ENCODE measurements at regions not wholly inside any gene's neighbourhood (a gene's known extent, or its start where the extent isn't known, plus 50 kb on each side); places are given as distances from the start of the nearest gene placed in this dataset.

DNA sequence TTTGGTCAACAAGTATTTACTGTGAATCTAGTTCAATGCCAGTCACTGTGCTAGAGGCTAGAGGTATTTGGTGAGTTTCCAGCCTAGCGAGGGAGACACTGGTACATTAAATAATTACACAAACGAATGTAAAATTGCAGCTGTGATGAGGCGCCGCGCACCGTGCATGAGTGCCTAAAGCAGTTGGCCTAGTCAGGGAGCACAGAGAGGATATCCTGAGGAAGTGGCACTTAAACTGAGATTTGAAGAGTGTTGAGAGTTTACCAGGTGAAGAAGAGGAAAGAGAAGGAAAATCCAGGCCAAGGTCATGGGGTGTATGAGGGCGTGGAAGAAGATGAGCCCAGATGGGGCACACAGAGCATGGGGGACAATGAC lies 157.6 kb upstream of the NDUFV2 start:
- no peak overlapping the region for H3K27ac ChIP-seq (replicated peaks)
- no peak overlapping the region for H3K4me3 ChIP-seq (replicated peaks; ENCODE audit: insufficient read depth, low read length)
- H3K27me3 ChIP-seq (ENCODE audit: insufficient read depth, poor library complexity, severe bottlenecking), result no peaks in the 10 kb centered on the region
- no peak for DNase-seq (ENCODE audit: low read depth in 1 of 2, low spot score in 1 of 2)
- no peak for TF ChIP-seq GABPA (IDR thresholded peaks at IDR 0.05; ENCODE audit: low read depth)

DNA sequence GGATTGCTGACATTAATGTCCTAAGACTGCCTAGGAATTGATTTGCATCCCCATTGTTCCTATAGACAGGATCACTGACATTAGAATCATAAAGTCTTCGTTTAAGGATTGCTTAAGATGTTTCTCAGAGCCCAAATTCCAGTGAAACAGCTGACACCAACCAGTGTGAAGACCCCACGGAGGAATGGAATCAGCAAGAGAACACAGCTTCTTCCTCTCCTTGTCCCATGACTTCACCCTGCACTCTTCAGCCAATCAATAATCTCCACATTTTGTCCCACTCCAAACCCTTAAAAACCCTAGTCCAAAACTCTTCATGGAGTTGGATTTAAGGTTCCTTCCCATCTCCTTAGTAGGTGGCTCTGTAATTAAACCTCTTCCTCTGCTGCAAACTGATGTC lies 157.0 kb upstream of the NDUFV2 start:
- Histone ChIP-seq H3K27me3 (ENCODE audit: insufficient read depth, poor library complexity, severe bottlenecking) (no peaks in the 10 kb centered on the region), H3K4me3 (replicated peaks; ENCODE audit: insufficient read depth, low read length) (no peak overlapping the region), H3K27ac (replicated peaks) (no peak overlapping the region)
- DNase-seq (ENCODE audit: low read depth in 1 of 2, low spot score in 1 of 2), result no peak
- no peak for TF ChIP-seq POLR2AphosphoS5 (IDR thresholded peaks at IDR 0.05; ENCODE audit: low read depth)
- TF ChIP-seq REST (IDR thresholded peaks at IDR 0.05; ENCODE audit: insufficient replicate concordance, low read depth), result no peak
- TF ChIP-seq SPI1 (IDR thresholded peaks at IDR 0.05; ENCODE audit: borderline replicate concordance, low read depth), result no peak
- no peak for TF ChIP-seq GABPA (IDR thresholded peaks at IDR 0.05; ENCODE audit: low read depth)

GRCh38 chr18:8946066-8946838 lies 156.2 kb upstream of the NDUFV2 start:
- H3K27ac ChIP-seq (replicated peaks), result no peak overlapping the region
- TF ChIP-seq, protein P1, sequence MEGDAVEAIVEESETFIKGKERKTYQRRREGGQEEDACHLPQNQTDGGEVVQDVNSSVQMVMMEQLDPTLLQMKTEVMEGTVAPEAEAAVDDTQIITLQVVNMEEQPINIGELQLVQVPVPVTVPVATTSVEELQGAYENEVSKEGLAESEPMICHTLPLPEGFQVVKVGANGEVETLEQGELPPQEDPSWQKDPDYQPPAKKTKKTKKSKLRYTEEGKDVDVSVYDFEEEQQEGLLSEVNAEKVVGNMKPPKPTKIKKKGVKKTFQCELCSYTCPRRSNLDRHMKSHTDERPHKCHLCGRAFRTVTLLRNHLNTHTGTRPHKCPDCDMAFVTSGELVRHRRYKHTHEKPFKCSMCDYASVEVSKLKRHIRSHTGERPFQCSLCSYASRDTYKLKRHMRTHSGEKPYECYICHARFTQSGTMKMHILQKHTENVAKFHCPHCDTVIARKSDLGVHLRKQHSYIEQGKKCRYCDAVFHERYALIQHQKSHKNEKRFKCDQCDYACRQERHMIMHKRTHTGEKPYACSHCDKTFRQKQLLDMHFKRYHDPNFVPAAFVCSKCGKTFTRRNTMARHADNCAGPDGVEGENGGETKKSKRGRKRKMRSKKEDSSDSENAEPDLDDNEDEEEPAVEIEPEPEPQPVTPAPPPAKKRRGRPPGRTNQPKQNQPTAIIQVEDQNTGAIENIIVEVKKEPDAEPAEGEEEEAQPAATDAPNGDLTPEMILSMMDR (IDR thresholded peaks at IDR 0.05; ENCODE audit: insufficient read depth, low read length), result no peak
- TF ChIP-seq GABPA (IDR thresholded peaks at IDR 0.05; ENCODE audit: low read depth) (no peak), SPI1 (IDR thresholded peaks at IDR 0.05; ENCODE audit: borderline replicate concordance, low read depth) (no peak; the same call in 1 of the 2 replicates), REST (IDR thresholded peaks at IDR 0.05; ENCODE audit: insufficient replicate concordance, low read depth) (no peak), POLR2AphosphoS5 (IDR thresholded peaks at IDR 0.05; ENCODE audit: low read depth) (no peak)
- no peaks in the 10 kb centered on the region for H3K27me3 ChIP-seq (ENCODE audit: insufficient read depth, poor library complexity, severe bottlenecking)
- DNase-seq (ENCODE audit: low read depth in 1 of 2, low spot score in 1 of 2), result no peak
- H3K4me3 ChIP-seq (replicated peaks; ENCODE audit: insufficient read depth, low read length), result no peak overlapping the region

GRCh38 chr18:8947566-8947965 lies 154.9 kb upstream of the NDUFV2 start:
- Histone ChIP-seq H3K27ac (replicated peaks) (no peak overlapping the region), H3K27me3 (ENCODE audit: insufficient read depth, poor library complexity, severe bottlenecking) (no peaks in the 10 kb centered on the region), H3K4me3 (replicated peaks; ENCODE audit: insufficient read depth, low read length) (no peak overlapping the region)
- no peak for TF ChIP-seq GABPA (IDR thresholded peaks at IDR 0.05; ENCODE audit: low read depth)
- DNase-seq (ENCODE audit: low read depth in 1 of 2, low spot score in 1 of 2), result no peak

GRCh38 chr18:8948011-8948410 lies 154.5 kb upstream of the NDUFV2 start:
- no peak overlapping the region for H3K27ac ChIP-seq (replicated peaks)
- no peak for DNase-seq (ENCODE audit: low read depth in 1 of 2, low spot score in 1 of 2)
- H3K27me3 ChIP-seq (ENCODE audit: insufficient read depth, poor library complexity, severe bottlenecking), result no peaks in the 10 kb centered on the region
- no peak for TF ChIP-seq GABPA (IDR thresholded peaks at IDR 0.05; ENCODE audit: low read depth)
- TF ChIP-seq SPI1 (IDR thresholded peaks at IDR 0.05; ENCODE audit: borderline replicate concordance, low read depth), result no peak
- TF ChIP-seq, protein P1 (IDR thresholded peaks at IDR 0.05; ENCODE audit: insufficient read depth, low read length), result no peak
- no peak for TF ChIP-seq POLR2AphosphoS5 (IDR thresholded peaks at IDR 0.05; ENCODE audit: low read depth)
- no peak for TF ChIP-seq REST (IDR thresholded peaks at IDR 0.05; ENCODE audit: insufficient replicate concordance, low read depth)
- no peak overlapping the region for H3K4me3 ChIP-seq (replicated peaks; ENCODE audit: insufficient read depth, low read length)

All from HL-60 (cell line).